Mucosa of rectum (tissue), 2 donors: ENCODE measurements at regions not wholly inside any gene's neighbourhood (a gene's known extent, or its start where the extent isn't known, plus 50 kb on each side); places are given as distances from the start of the nearest gene placed in this dataset.
"Not testable (repeated sequence)": the region's sequence is repeated elsewhere in the genome, so short reads cannot be mapped to it uniquely, and the experiment has no call there.

Experiments used
- H3K27ac ChIP-seq, 2 donors: one replicate each; pipeline ENCODE4 v1.7.0; 2013; ENCODE audit warnings: inconsistent platforms in 2 of 2, low read depth in 2 of 2, low read length in 2 of 2
- H3K27me3 ChIP-seq, 2 donors: one replicate each; pipeline ENCODE4 v1.7.0; 2013; ENCODE audit warnings: low read length in 2 of 2; ENCODE audit not compliant: control insufficient read depth in 2 of 2, insufficient read depth in 2 of 2
- H3K36me3 ChIP-seq, 2 donors: one replicate each; pipeline ENCODE4 v1.7.0; 2013; ENCODE audit warnings: low read length in 2 of 2; ENCODE audit not compliant: control insufficient read depth in 2 of 2, insufficient read depth in 2 of 2
- H3K4me1 ChIP-seq, 2 donors: one replicate each; pipeline ENCODE4 v1.7.0; 2013; ENCODE audit warnings: low read length in 2 of 2, mild to moderate bottlenecking in 1 of 2; ENCODE audit not compliant: control insufficient read depth in 2 of 2, insufficient read depth in 2 of 2
- H3K4me3 ChIP-seq, 2 donors: one replicate each; pipeline ENCODE4 v1.7.0; 2013; ENCODE audit warnings: low read length in 2 of 2
- H3K9ac ChIP-seq, 2 donors: one replicate each; pipeline ENCODE4 v1.7.0; 2013; ENCODE audit warnings: low read length in 2 of 2, low read depth in 1 of 2, mild to moderate bottlenecking in 1 of 2
- H3K9me3 ChIP-seq, 2 donors: one replicate each; pipeline ENCODE4 v1.7.0; 2013; ENCODE audit warnings: low read length in 2 of 2; ENCODE audit not compliant: control insufficient read depth in 2 of 2
- donor health status: healthy.
- donor health status: Normal muscosa, but diverticular disease.

GRCh38 chr2:195251214-195251613, 405.8 kb upstream of the SLC39A10 start:
- no peak overlapping the region for H3K27ac ChIP-seq
- H3K27me3 ChIP-seq: no peaks in the 10 kb centered on the region
- H3K4me1 ChIP-seq: no peaks in the 10 kb centered on the region
- H3K9ac ChIP-seq: no peak overlapping the region
- no peaks in the 10 kb centered on the region for H3K9me3 ChIP-seq
- H3K4me3 ChIP-seq: no peak overlapping the region
- H3K36me3 ChIP-seq: no peaks in the 10 kb centered on the region

DNA sequence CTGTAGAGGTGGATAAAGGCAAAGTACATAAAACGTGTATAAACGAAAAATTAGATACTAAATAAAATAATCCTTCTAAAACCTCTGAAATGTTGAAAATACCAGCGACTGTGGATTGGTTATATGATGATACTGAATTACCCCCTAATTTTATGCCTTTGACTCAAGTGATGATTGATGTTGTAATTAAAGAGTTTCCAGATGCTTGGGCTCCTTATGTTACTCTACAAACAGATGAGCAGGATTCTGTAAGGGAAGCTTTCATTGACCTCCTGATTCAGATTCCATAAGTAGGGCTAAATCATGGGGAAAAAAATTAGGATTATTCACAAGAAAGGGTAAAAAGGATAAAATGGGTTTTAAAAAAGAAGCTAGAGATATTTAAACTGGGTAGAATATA, 418.2 kb upstream of the SLC39A10 start:
- H3K9ac ChIP-seq: no peak overlapping the region
- H3K4me1 ChIP-seq: no peaks in the 10 kb centered on the region
- H3K4me3 ChIP-seq: no peak overlapping the region
- no peak overlapping the region for H3K27ac ChIP-seq
- H3K9me3 ChIP-seq: no peaks in the 10 kb centered on the region
- no peaks in the 10 kb centered on the region for H3K36me3 ChIP-seq
- H3K27me3 ChIP-seq: no peaks in the 10 kb centered on the region

- no peak overlapping the region for H3K4me3 ChIP-seq
- H3K9ac ChIP-seq: no peak overlapping the region
- H3K27me3 ChIP-seq: no peaks in the 10 kb centered on the region
- no peaks in the 10 kb centered on the region for H3K9me3 ChIP-seq
- no peaks in the 10 kb centered on the region for H3K36me3 ChIP-seq
- no peaks in the 10 kb centered on the region for H3K4me1 ChIP-seq
- no peak overlapping the region for H3K27ac ChIP-seq
These were observed 418.6 kb upstream of the SLC39A10 start for GRCh38 chr2:195238379-195238778.

DNA sequence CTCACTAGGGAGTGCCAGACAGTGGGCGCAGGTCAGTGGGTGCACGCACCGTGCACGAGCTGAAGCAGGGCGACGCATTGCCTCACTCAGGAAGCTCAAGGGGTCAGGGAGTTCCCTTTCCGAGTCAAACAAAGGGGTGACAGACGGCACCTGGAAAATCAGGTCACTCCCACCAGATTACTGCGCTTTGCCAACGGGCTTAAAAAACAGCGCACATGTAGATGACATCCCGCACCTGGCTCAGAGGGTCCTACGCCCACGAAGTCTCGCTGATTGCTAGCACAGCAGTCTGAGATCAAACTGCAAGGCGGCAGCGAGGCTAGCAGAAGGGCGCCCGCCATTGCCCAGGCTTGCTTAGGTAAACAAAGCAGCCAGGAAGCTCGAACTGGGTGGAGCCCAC, 428.5 kb upstream of the SLC39A10 start:
- not testable (repeated sequence) for H3K9ac ChIP-seq, H3K36me3 ChIP-seq, H3K27me3 ChIP-seq, H3K4me3 ChIP-seq, H3K4me1 ChIP-seq, H3K27ac ChIP-seq, H3K9me3 ChIP-seq

GRCh38 chr2:195214072-195214471, 443.0 kb upstream of the SLC39A10 start:
- Histone ChIP-seq H3K27me3 (no peaks in the 10 kb centered on the region), H3K36me3 (no peaks in the 10 kb centered on the region), H3K4me3 (no peak overlapping the region), H3K27ac (no peak overlapping the region), H3K9me3 (no peaks in the 10 kb centered on the region), H3K9ac (no peak overlapping the region), H3K4me1 (no peaks in the 10 kb centered on the region)

DNA sequence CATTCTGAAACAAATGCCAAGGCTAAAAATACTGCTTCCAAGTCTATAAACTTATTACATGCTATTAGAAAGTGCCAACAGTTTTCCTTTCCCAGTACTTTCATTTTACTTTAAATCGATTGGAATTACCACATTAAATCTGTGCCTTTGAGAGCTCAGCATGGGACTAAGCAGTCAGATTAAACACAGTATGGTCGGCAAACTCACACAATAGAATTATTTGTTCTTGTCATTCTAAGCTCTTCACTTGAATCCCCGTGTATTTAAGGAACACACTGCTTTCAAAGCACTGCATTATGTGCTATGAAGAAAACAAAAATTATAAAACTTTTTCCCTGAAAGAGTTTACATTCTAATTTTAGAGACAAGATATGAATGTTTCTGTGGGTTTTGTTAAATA, 444.4 kb upstream of the SLC39A10 start:
- no peaks in the 10 kb centered on the region for H3K27me3 ChIP-seq
- H3K27ac ChIP-seq: no peak overlapping the region
- no peak overlapping the region for H3K9ac ChIP-seq
- H3K36me3 ChIP-seq: no peaks in the 10 kb centered on the region
- no peak overlapping the region for H3K4me3 ChIP-seq
- no peaks in the 10 kb centered on the region for H3K9me3 ChIP-seq
- no peaks in the 10 kb centered on the region for H3K4me1 ChIP-seq

DNA sequence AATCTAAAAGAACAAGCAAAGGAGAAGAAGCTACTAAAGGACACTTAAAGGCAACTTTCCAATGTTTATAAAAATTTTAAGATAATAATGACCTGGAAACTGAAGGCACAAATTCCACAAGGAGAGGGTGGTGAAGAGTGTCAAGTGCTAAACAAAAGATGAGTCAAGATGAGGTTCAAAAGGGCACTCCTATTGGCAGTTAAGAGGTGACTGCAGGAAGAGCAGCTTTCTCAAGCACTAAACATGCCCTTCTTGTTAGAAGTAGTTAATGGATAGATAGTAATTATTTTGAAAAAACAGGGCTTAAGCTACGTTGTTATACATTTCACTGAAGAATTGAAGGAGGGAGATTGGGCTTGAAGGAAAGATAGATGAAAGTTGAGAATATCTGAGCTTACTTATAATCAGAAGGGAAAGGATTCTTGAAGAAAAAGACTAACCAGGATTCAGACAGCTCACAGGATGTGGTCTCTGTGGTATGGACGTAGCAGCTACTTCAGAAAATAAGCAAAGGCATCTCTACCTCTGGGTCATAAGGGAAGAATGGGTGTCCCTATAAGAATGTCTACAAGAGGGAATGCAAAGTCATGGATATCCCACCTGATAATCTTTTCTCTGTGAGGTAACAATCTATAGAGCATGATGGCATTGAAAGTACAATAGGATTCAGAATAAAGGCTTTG, 454.7 kb upstream of the SLC39A10 start:
- H3K36me3 ChIP-seq: no peaks in the 10 kb centered on the region

GRCh38 chr2:195199864-195200263, 457.2 kb upstream of the SLC39A10 start:
- H3K4me3 ChIP-seq: no peak overlapping the region
- H3K27me3 ChIP-seq: no peaks in the 10 kb centered on the region
- no peaks in the 10 kb centered on the region for H3K9me3 ChIP-seq
- H3K9ac ChIP-seq: no peak overlapping the region
- no peak overlapping the region for H3K27ac ChIP-seq
- no peaks in the 10 kb centered on the region for H3K4me1 ChIP-seq
- no peaks in the 10 kb centered on the region for H3K36me3 ChIP-seq

More for the DNA sequence above, 454.7 kb upstream of the SLC39A10 start:
- Histone ChIP-seq H3K27me3 (no peaks in the 10 kb centered on the region), H3K4me1 (no peaks in the 10 kb centered on the region), H3K4me3 (no peak overlapping the region), H3K27ac (no peak overlapping the region), H3K9me3 (no peaks in the 10 kb centered on the region), H3K9ac (no peak overlapping the region)

DNA sequence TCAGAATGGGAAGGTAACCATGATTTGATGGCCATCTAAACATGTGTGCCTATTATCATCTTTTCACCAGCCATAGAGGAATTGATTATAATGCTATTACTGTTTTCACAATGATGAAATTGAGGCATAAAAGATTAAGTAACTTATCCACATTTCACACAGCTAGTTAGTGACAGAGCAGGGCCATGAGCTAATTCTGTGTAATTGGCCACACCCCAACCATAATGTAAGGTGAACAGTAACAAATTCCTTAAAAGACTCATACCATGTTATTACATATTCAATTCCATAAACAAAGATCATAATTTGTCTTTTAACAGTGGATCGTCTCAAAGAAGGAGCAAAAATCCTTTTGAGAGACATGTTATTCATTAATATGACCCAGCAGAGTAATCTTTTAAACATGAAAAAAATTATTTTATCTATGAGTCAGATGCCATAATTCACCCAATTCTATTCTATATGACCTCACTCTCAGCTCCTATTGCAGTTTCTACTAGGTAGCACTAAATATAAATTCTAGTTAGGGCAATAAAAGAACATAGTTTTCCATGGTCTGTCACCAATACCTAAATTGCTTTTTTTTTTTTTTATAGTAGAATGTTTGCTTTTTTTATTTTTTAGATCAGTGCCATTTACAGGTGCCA, 475.8 kb upstream of the SLC39A10 start:
- H3K36me3 ChIP-seq: no peaks in the 10 kb centered on the region
- no peaks in the 10 kb centered on the region for H3K9me3 ChIP-seq
- H3K4me1 ChIP-seq: no peaks in the 10 kb centered on the region
- no peak overlapping the region for H3K27ac ChIP-seq
- H3K27me3 ChIP-seq: no peaks in the 10 kb centered on the region
- no peak overlapping the region for H3K4me3 ChIP-seq
- H3K9ac ChIP-seq: no peak overlapping the region

- Histone ChIP-seq H3K9ac (no peak overlapping the region), H3K4me3 (no peak overlapping the region), H3K9me3 (no peaks in the 10 kb centered on the region), H3K4me1 (no peaks in the 10 kb centered on the region), H3K27ac (no peak overlapping the region), H3K36me3 (no peaks in the 10 kb centered on the region), H3K27me3 (no peaks in the 10 kb centered on the region)
These were observed 488.7 kb upstream of the SLC39A10 start for GRCh38 chr2:195168369-195168768.
